ENCODE measurements at regions not wholly inside any gene's neighbourhood (a gene's known extent, or its start where the extent isn't known, plus 50 kb on each side); places are given as distances from the start of the nearest gene placed in this dataset.

DNA sequence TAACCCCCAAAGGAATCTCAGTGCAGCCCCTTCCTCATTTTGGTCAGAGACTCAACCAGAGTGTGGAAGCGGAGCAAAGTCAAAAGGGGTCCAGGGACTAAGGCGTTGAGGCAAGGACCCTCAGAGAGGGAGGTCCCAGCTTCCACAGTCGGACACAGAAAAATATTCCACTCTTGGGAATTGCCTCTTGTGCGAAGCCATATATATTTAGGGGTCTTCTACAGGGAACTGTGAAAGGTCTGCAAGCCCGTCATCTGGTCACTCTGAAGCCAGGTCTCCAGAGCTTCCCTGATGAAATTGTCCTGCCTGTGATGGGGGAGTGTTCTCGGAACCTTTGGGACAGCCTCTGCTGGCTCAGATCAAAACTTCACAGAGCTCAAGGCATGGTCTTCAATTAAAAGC is 160.8 kb downstream of the TBXT start:
- TF ChIP-seq POLR2A (IDR thresholded peaks at IDR 0.05; ENCODE audit: low read depth, low read length) (no peak), EZH2 (IDR thresholded peaks at IDR 0.05; ENCODE audit: borderline replicate concordance, low read depth, low read length, severe bottlenecking) (no peak), POLR2AphosphoS5 (IDR thresholded peaks at IDR 0.05; ENCODE audit: insufficient read depth, low read depth, low read length) (no peak), FOS (IDR thresholded peaks at IDR 0.05; ENCODE audit: borderline replicate concordance, insufficient read depth, low read length) (no peak)
- TF ChIP-seq, protein P1, sequence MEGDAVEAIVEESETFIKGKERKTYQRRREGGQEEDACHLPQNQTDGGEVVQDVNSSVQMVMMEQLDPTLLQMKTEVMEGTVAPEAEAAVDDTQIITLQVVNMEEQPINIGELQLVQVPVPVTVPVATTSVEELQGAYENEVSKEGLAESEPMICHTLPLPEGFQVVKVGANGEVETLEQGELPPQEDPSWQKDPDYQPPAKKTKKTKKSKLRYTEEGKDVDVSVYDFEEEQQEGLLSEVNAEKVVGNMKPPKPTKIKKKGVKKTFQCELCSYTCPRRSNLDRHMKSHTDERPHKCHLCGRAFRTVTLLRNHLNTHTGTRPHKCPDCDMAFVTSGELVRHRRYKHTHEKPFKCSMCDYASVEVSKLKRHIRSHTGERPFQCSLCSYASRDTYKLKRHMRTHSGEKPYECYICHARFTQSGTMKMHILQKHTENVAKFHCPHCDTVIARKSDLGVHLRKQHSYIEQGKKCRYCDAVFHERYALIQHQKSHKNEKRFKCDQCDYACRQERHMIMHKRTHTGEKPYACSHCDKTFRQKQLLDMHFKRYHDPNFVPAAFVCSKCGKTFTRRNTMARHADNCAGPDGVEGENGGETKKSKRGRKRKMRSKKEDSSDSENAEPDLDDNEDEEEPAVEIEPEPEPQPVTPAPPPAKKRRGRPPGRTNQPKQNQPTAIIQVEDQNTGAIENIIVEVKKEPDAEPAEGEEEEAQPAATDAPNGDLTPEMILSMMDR (IDR thresholded peaks at IDR 0.05; ENCODE audit: extremely low read depth in 1 of 2, insufficient read depth in 1 of 2, low read depth in 1 of 2, low read length in 2 of 2), result no peak
- TF ChIP-seq, protein P2, sequence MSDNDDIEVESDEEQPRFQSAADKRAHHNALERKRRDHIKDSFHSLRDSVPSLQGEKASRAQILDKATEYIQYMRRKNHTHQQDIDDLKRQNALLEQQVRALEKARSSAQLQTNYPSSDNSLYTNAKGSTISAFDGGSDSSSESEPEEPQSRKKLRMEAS (IDR thresholded peaks at IDR 0.05; ENCODE audit: insufficient read depth, insufficient read length), result no peak

Data from endothelial cell of umbilical vein (primary cell).